ENCODE measurements at regions not wholly inside any gene's neighbourhood (a gene's known extent, or its start where the extent isn't known, plus 50 kb on each side); places are given as distances from the start of the nearest gene placed in this dataset.
"Not testable (repeated sequence)": the region's sequence is repeated elsewhere in the genome, so short reads cannot be mapped to it uniquely, and the experiment has no call there.

DNA sequence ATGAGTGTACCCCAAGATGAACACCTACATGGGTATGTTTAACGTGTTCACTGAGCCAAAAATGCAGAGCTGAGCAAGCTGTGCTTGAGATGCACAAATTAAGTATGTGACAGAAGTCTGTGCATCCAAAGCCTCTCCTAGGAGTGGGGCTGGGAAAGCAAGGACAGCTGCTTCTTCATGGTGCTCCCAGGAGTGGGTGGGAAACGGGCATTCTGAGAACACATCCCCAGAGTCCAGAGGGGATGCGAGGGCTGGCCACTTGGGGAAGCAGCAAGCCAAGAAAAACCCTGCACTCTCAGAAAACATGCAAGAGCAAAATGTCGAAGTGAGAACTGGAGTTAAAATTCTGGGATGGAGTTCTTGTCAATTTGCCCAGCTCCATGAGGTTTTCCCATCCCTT lies 414.3 kb downstream of the BCAT1 start:
- no peak overlapping the region for H3K4me3 Mint-ChIP-seq
- no peaks in the 10 kb centered on the region for H3K27me3 Mint-ChIP-seq
- DNase-seq, result no peak
- H3K9me3 Mint-ChIP-seq, result no peaks in the 10 kb centered on the region
- no peaks in the 10 kb centered on the region for H3K4me1 Mint-ChIP-seq (ENCODE audit: low read depth)
- no peak overlapping the region for H3K27ac Mint-ChIP-seq
- no peaks in the 10 kb centered on the region for H3K36me3 Mint-ChIP-seq (ENCODE audit: low read depth)

- Mint-ChIP-seq H3K9me3 (no peaks in the 10 kb centered on the region), H3K36me3 (ENCODE audit: low read depth) (no peaks in the 10 kb centered on the region), H3K4me3 (no peak overlapping the region), H3K27me3 (no peaks in the 10 kb centered on the region), H3K27ac (no peak overlapping the region), H3K4me1 (ENCODE audit: low read depth) (no peaks in the 10 kb centered on the region)
- DNase-seq, result no peak
These were observed 415.1 kb downstream of the BCAT1 start for GRCh38 chr12:24533716-24534352.

DNA sequence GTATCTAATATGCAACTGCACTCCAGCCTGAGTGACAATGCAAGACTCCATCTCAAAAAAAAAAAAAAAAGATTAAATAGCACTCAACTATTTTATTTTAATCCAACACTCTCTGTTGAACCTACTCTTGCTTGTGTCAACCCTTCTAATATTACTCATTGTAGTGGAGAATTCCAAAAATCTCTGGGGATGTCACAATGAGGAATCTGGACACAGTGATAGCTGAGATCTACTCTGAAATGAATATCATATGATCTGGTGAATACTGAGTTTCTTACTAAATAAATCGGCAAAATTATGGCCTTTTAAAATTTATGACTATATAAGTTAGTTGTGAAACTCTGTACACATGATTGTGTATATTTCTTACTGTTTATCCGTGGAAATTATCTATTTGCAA lies 418.2 kb downstream of the BCAT1 start:
- no peak overlapping the region for H3K4me3 Mint-ChIP-seq

DNA sequence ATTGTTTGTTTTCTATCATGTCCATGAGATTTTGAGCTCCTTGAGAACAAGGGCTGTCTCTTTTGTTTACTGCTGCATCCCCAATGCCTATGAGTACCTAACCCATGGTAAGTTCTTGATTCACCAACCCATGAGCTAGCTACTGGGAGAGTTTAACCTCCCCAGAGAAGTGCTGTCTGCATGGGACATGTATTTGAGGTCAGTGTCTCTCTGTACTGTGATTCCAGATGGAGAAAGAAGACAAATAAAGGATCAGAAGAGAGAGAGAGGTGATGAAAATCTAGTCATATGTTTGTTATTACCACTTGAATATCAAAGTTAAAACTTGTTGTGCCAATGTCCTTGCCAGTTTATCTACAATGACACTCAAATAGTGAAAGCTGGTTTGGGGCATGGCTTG lies 421.8 kb downstream of the BCAT1 start:
- peaks cover 5% of the 10 kb centered on the region for H3K9me3 Mint-ChIP-seq
- no peak overlapping the region for H3K27ac Mint-ChIP-seq
- no peaks in the 10 kb centered on the region for H3K36me3 Mint-ChIP-seq (ENCODE audit: low read depth)
- no peak overlapping the region for H3K4me3 Mint-ChIP-seq
- H3K27me3 Mint-ChIP-seq, result no peaks in the 10 kb centered on the region
- DNase-seq, result no peak
- no peaks in the 10 kb centered on the region for H3K4me1 Mint-ChIP-seq (ENCODE audit: low read depth)

More for the DNA sequence above, 418.2 kb downstream of the BCAT1 start:
- no peak overlapping the region for H3K27ac Mint-ChIP-seq
- H3K27me3 Mint-ChIP-seq, result no peaks in the 10 kb centered on the region
- H3K4me1 Mint-ChIP-seq (ENCODE audit: low read depth), result no peaks in the 10 kb centered on the region
- DNase-seq, result no peak
- H3K36me3 Mint-ChIP-seq (ENCODE audit: low read depth), result no peaks in the 10 kb centered on the region
- H3K9me3 Mint-ChIP-seq, result no peaks in the 10 kb centered on the region

DNA sequence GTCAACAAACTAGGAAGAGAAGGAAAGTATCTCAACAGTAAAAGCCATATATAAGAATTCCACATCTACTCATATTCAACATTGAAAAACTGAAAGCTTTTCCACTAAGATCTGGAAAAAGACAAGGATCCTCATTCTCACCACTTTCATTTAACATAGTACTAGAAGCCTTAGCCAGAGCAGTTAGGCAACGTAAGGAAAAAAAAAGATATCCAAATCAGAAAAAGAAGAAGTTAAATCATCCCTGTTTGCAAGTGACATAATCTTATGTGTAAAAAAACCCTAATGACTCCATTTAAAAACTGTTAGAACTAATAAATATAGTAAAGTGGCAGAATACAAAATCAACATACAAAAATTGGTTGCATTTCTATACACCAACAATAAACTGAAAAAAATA lies 426.2 kb downstream of the BCAT1 start:
- H3K4me1 Mint-ChIP-seq (ENCODE audit: low read depth), result no peaks in the 10 kb centered on the region
- no peak overlapping the region for H3K4me3 Mint-ChIP-seq
- no peak for DNase-seq
- peaks cover 29% of the 10 kb centered on the region for H3K9me3 Mint-ChIP-seq
- no peaks in the 10 kb centered on the region for H3K36me3 Mint-ChIP-seq (ENCODE audit: low read depth)
- no peak overlapping the region for H3K27ac Mint-ChIP-seq
- H3K27me3 Mint-ChIP-seq, result no peaks in the 10 kb centered on the region

DNA sequence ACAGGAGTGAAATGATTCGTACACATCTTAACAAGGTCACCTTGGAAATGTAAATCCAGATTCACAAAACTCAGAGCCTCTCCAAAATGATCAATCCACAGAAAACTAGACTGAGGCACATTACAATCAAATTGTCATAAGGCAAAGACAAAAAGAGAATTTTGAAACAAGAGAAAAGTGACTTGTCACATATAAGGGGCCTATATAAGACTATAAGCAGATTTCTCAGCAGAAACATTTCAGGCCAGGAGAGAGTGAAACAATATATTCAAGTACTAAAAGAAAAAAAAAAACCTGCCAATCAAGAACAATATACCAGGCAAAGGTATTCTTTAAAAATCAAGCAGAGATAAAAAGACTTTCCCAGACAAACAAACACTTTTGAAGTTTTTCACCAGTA lies 429.1 kb downstream of the BCAT1 start:
- Mint-ChIP-seq H3K27ac (no peak overlapping the region), H3K4me3 (no peak overlapping the region), H3K9me3 (peaks cover 26% of the 10 kb centered on the region), H3K27me3 (no peaks in the 10 kb centered on the region), H3K4me1 (ENCODE audit: low read depth) (no peaks in the 10 kb centered on the region), H3K36me3 (ENCODE audit: low read depth) (no peaks in the 10 kb centered on the region)
- no peak for DNase-seq

- no peaks in the 10 kb centered on the region for H3K27me3 Mint-ChIP-seq
- no peaks in the 10 kb centered on the region for H3K36me3 Mint-ChIP-seq (ENCODE audit: low read depth)
- no peak overlapping the region for H3K4me3 Mint-ChIP-seq
- DNase-seq, result no peak
- no peaks in the 10 kb centered on the region for H3K4me1 Mint-ChIP-seq (ENCODE audit: low read depth)
- H3K27ac Mint-ChIP-seq, result no peak overlapping the region
- peaks cover 33% of the 10 kb centered on the region for H3K9me3 Mint-ChIP-seq
These were observed 431.9 kb downstream of the BCAT1 start for GRCh38 chr12:24517000-24517399.

DNA sequence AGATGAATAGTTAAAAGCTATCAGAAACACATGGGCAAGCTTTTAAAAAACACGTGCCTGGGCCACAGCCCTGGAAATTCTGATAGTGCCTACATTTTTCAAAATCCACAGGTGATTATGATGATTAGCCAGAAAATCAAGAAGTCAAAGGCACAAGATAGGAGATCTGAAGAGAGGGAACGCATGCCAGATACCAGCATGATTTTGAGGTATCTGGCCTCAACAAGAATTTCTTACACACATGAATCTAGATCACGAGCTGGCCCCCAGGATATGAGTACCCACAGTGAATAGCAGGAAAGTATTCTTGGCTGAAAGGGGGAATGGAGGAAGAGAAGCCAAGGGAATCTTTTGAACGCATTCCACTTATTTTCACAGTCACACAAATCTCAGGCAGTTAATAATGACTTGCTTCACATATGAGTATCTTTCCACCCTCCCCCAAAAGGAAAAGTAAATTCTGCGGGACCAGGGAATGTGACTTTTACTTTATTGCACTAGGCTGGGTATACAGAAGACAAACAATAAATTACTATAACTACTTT lies 438.2 kb downstream of the BCAT1 start:
- no peaks in the 10 kb centered on the region for H3K4me1 Mint-ChIP-seq (ENCODE audit: low read depth)
- DNase-seq, result no peak

DNA sequence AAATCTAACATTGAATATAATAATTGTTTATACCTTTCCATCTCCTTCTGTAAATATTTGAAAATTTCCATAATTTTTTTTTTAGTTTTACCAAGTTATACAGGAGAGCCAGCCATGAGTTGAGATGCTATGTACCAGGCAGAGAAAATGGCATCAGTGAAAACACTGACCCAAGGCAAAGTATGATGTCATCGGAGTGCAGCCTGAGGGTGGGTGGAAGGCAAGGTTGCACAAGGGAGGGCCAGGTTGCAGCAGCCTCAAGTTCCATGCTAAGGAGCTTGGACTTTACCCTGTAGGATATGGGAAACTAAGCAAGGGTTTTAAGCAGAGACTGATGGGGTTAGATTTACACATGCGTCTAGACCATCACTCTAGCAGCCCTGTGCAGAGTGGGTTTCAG lies 441.1 kb downstream of the BCAT1 start:
- Mint-ChIP-seq H3K9me3 (peaks cover 2% of the 10 kb centered on the region), H3K36me3 (ENCODE audit: low read depth) (no peaks in the 10 kb centered on the region), H3K27me3 (no peaks in the 10 kb centered on the region), H3K4me1 (ENCODE audit: low read depth) (no peaks in the 10 kb centered on the region), H3K27ac (no peak overlapping the region), H3K4me3 (no peak overlapping the region)
- DNase-seq, result no peak

More for the DNA sequence above, 438.2 kb downstream of the BCAT1 start:
- no peaks in the 10 kb centered on the region for H3K27me3 Mint-ChIP-seq
- H3K36me3 Mint-ChIP-seq (ENCODE audit: low read depth), result no peaks in the 10 kb centered on the region
- H3K9me3 Mint-ChIP-seq, result peaks cover 6% of the 10 kb centered on the region
- H3K4me3 Mint-ChIP-seq, result no peak overlapping the region
- H3K27ac Mint-ChIP-seq, result no peak overlapping the region

- Mint-ChIP-seq H3K9me3 (peaks cover 4% of the 10 kb centered on the region), H3K36me3 (ENCODE audit: low read depth) (no peaks in the 10 kb centered on the region), H3K4me1 (ENCODE audit: low read depth) (no peaks in the 10 kb centered on the region), H3K27ac (no peak overlapping the region), H3K27me3 (no peaks in the 10 kb centered on the region), H3K4me3 (no peak overlapping the region)
- DNase-seq, result no peak
These were observed 443.4 kb downstream of the BCAT1 start for GRCh38 chr12:24505366-24506015.

GRCh38 chr12:24503477-24503876 lies 445.4 kb downstream of the BCAT1 start:
- not testable (repeated sequence) for H3K9me3 Mint-ChIP-seq; H3K27ac Mint-ChIP-seq; H3K27me3 Mint-ChIP-seq; H3K4me1 Mint-ChIP-seq (ENCODE audit: low read depth); H3K4me3 Mint-ChIP-seq; H3K36me3 Mint-ChIP-seq (ENCODE audit: low read depth); DNase-seq

- no peaks in the 10 kb centered on the region for H3K27me3 Mint-ChIP-seq
- peaks cover 4% of the 10 kb centered on the region for H3K9me3 Mint-ChIP-seq
- no peaks in the 10 kb centered on the region for H3K36me3 Mint-ChIP-seq (ENCODE audit: low read depth)
- no peak for DNase-seq
- no peaks in the 10 kb centered on the region for H3K4me1 Mint-ChIP-seq (ENCODE audit: low read depth)
- no peak overlapping the region for H3K27ac Mint-ChIP-seq
- no peak overlapping the region for H3K4me3 Mint-ChIP-seq
These were observed 448.1 kb downstream of the BCAT1 start for GRCh38 chr12:24500831-24501230.

- Mint-ChIP-seq H3K4me3 (no peak overlapping the region), H3K36me3 (ENCODE audit: low read depth) (no peaks in the 10 kb centered on the region), H3K9me3 (peaks cover 4% of the 10 kb centered on the region), H3K4me1 (ENCODE audit: low read depth) (no peaks in the 10 kb centered on the region), H3K27ac (no peak overlapping the region), H3K27me3 (no peaks in the 10 kb centered on the region)
- no peak for DNase-seq
These were observed 448.5 kb downstream of the BCAT1 start for GRCh38 chr12:24500421-24500820.

GRCh38 chr12:24499151-24500146 lies 449.5 kb downstream of the BCAT1 start:
- H3K27me3 Mint-ChIP-seq, result no peaks in the 10 kb centered on the region
- no peak for DNase-seq
- H3K36me3 Mint-ChIP-seq (ENCODE audit: low read depth), result no peaks in the 10 kb centered on the region
- no peaks in the 10 kb centered on the region for H3K4me1 Mint-ChIP-seq (ENCODE audit: low read depth)
- H3K9me3 Mint-ChIP-seq, result peaks cover 4% of the 10 kb centered on the region
- H3K4me3 Mint-ChIP-seq, result no peak overlapping the region
- no peak overlapping the region for H3K27ac Mint-ChIP-seq
